Vagina (tissue), 2 donors: ENCODE measurements at regions not wholly inside any gene's neighbourhood (a gene's known extent, or its start where the extent isn't known, plus 50 kb on each side); places are given as distances from the start of the nearest gene placed in this dataset.

Source experiments
- CTCF ChIP-seq, 3 experiments: fragments of 450-650 bp in 2 of 3; fragments of 200-600 bp in 1 of 3; sonication (generic) in 1 of 3; IDR thresholded peaks; one replicate each; pipeline ENCODE4 v1.5.1; 2017 to 2019; ENCODE audit warnings: antibody characterized with exemption in 3 of 3, mild to moderate bottlenecking in 2 of 3, moderate library complexity in 2 of 3
- POLR2A ChIP-seq, 2 donors: fragments of 450-650 bp; IDR thresholded peaks; one replicate each; pipeline ENCODE4 v1.6.1; 2017; ENCODE audit warnings: antibody characterized with exemption in 2 of 2, mild to moderate bottlenecking in 2 of 2, moderate library complexity in 2 of 2
- POLR2AphosphoS5 ChIP-seq, 2 donors: sonication (generic); formaldehyde crosslinking; IDR thresholded peaks; one replicate each; pipeline ENCODE4 v1.9.0; 2017; ENCODE audit warnings: antibody characterized with exemption in 2 of 2, mild to moderate bottlenecking in 2 of 2, low read depth in 1 of 2; ENCODE audit not compliant: insufficient read depth in 1 of 2

- TF ChIP-seq POLR2A (IDR thresholded peaks at IDR 0.05) (no peak), CTCF (IDR thresholded peaks at IDR 0.05) (no peak), POLR2AphosphoS5 (IDR thresholded peaks at IDR 0.05; ENCODE audit: insufficient read depth in 1 of 2, low read depth in 1 of 2) (no peak)
Measured at GRCh38 chr22:48607901-48608662, 1219.6 kb downstream of the BRD1 start.
